B cell (primary cell): ENCODE measurements at regions not wholly inside any gene's neighbourhood (a gene's known extent, or its start where the extent isn't known, plus 50 kb on each side); places are given as distances from the start of the nearest gene placed in this dataset.

Experiments used
- ATAC-seq: fragments of 200-7000 bp; cut with Tn5 transposase; one replicate; pipeline ENCODE4 v1.10.0; 2021; ENCODE audit warnings: low read depth, mild to moderate bottlenecking, moderate number of reproducible peaks, moderate library complexity
- CTCF ChIA-PET: fragments of 350-600 bp; sonication (Branson Sonifier 250); formaldehyde crosslinking; loops from one replicate; lab custom pipeline; 2021; ENCODE audit warnings: antibody characterized with exemption, inconsistent platforms; lab: Charles Lee
- POLR2A ChIA-PET: fragments of 350-600 bp; sonication (Branson Sonifier 250); formaldehyde crosslinking; loops from one replicate; lab custom pipeline; 2021; ENCODE audit warnings: antibody characterized with exemption; lab: Charles Lee
- DNase-seq: peaks from one replicate; pipeline ENCODE4 v3.0.0; 2013
- H2AFZ ChIP-seq: 2 replicates; pipeline ENCODE4 v1.6.1; 2012; ENCODE audit warnings: mild to moderate bottlenecking, low read depth, low read length; ENCODE audit not compliant: insufficient read depth, poor library complexity, severe bottlenecking
- H3K27ac ChIP-seq, 2 donors: 1 replicate in 1 of 2; 2 replicates in 1 of 2; pipeline ENCODE4 v1.5.1; 2012 to 2013; ENCODE audit warnings: low read length in 2 of 2, mild to moderate bottlenecking in 2 of 2, moderate library complexity in 1 of 2
- H3K27me3 ChIP-seq, 4 experiments: fragments of 200-600 bp in 1 of 4; sonication (generic) in 1 of 4; replicated peaks in 1 of 4; 1 replicate in 2 of 4; 2 replicates in 2 of 4; pipeline versions ENCODE4 v1.6.1 to v1.7.0; 2013 to 2016; ENCODE audit warnings: low read length in 3 of 4, mild to moderate bottlenecking in 2 of 4, mixed read lengths in 1 of 4, moderate library complexity in 1 of 4; ENCODE audit not compliant: insufficient read depth in 4 of 4, control insufficient read depth in 3 of 4; ENCODE audit errors: control extremely low read depth in 1 of 4
- H3K36me3 ChIP-seq, 2 experiments: replicated peaks in 1 of 2; 1 replicate in 1 of 2; 2 replicates in 1 of 2; pipeline versions ENCODE4 v1.6.1 to v1.7.1; 2013; ENCODE audit warnings: low read length in 1 of 2; ENCODE audit not compliant: insufficient read depth in 2 of 2, control insufficient read depth in 1 of 2; ENCODE audit errors: control extremely low read depth in 1 of 2, extremely low read depth in 1 of 2
- H3K4me1 ChIP-seq, 2 donors: fragments of 200-600 bp in 1 of 2; sonication (generic) in 1 of 2; 1 replicate in 1 of 2; 2 replicates in 1 of 2; pipeline versions ENCODE4 v1.5.1 to v1.6.1; 2013 to 2017; ENCODE audit warnings: low read length in 2 of 2; ENCODE audit not compliant: control insufficient read depth in 2 of 2, insufficient read depth in 2 of 2
- H3K4me2 ChIP-seq: replicated peaks from 2 replicates; pipeline ENCODE3; 2012; ENCODE audit warnings: mild to moderate bottlenecking, low read depth, low read length; ENCODE audit not compliant: poor library complexity, severe bottlenecking
- H3K4me3 ChIP-seq, 5 experiments: fragments of 200-600 bp in 1 of 5; sonication (generic) in 1 of 5; 1 replicate in 3 of 5; 2 replicates in 2 of 5; pipeline versions ENCODE4 v1.5.1 to v1.7.0; 2011 to 2016; ENCODE audit warnings: low read length in 4 of 5, mild to moderate bottlenecking in 4 of 5, low read depth in 2 of 5, control low read depth in 1 of 5, moderate library complexity in 1 of 5; ENCODE audit not compliant: insufficient read depth in 1 of 5; ENCODE audit errors: control extremely low read depth in 1 of 5, extremely low read depth in 1 of 5
- H3K79me2 ChIP-seq: fragments of 200-600 bp; sonication (generic); one replicate; pipeline ENCODE4 v1.6.0; 2016; ENCODE audit warnings: low read length; ENCODE audit not compliant: control insufficient read depth, insufficient read depth
- H3K9ac ChIP-seq: fragments of 200-600 bp; sonication (generic); 2 replicates; pipeline ENCODE4 v1.6.1; 2017; ENCODE audit warnings: mild to moderate bottlenecking, low read length, moderate library complexity
- H3K9me3 ChIP-seq, 3 donors: one replicate each; pipeline versions ENCODE4 v1.6.1 to v1.7.1; 2013; ENCODE audit warnings: low read length in 2 of 3; ENCODE audit not compliant: control insufficient read depth in 2 of 3, insufficient read depth in 1 of 3; ENCODE audit errors: control extremely low read depth in 1 of 3
- H4K20me1 ChIP-seq: 2 replicates; pipeline ENCODE4 v1.6.0; 2012; ENCODE audit warnings: mild to moderate bottlenecking, low read length; ENCODE audit not compliant: insufficient read depth, control insufficient read depth, poor library complexity, severe bottlenecking
- H3K27ac Mint-ChIP-seq: one replicate; pipeline ENCODE4 v1.8.0; 2021; ENCODE audit warnings: mixed read lengths
- H3K27me3 Mint-ChIP-seq: one replicate; pipeline ENCODE4 v1.8.0; 2021; ENCODE audit warnings: mixed read lengths
- H3K4me1 Mint-ChIP-seq: one replicate; pipeline ENCODE4 v1.8.0; 2021; ENCODE audit warnings: mixed read lengths
- H3K4me3 Mint-ChIP-seq: one replicate; pipeline ENCODE4 v1.8.0; 2021; ENCODE audit warnings: mixed read lengths
- H3K9me3 Mint-ChIP-seq: one replicate; pipeline ENCODE4 v1.8.0; 2022; ENCODE audit warnings: mixed read lengths; ENCODE audit not compliant: insufficient read depth
- CTCF ChIP-seq: fragments of 200-600 bp; IDR thresholded peaks from one replicate; pipeline ENCODE4 v1.8.0; 2022; ENCODE audit warnings: antibody characterized with exemption, mild to moderate bottlenecking
- EZH2 ChIP-seq: IDR thresholded peaks from 2 replicates; pipeline ENCODE4 v1.6.1; 2012; ENCODE audit warnings: borderline replicate concordance, low read depth, mild to moderate bottlenecking, moderate library complexity, low read length; ENCODE audit not compliant: insufficient read depth, poor library complexity, severe bottlenecking
- WGBS: methylation state at CpG from one replicate; pipeline ENCODE4 v1.1.5; 2013; ENCODE audit warnings: missing lambda C conversion rate; ENCODE audit not compliant: insufficient coverage; 5-methylcytosine and 5-hydroxymethylcytosine counted together
- intact Hi-C: fragments of 100-400 bp; cut with micrococcal nuclease; formaldehyde crosslinking; loops from one replicate; pipeline ENCODE4 v1.10.0; 2022

DNA sequence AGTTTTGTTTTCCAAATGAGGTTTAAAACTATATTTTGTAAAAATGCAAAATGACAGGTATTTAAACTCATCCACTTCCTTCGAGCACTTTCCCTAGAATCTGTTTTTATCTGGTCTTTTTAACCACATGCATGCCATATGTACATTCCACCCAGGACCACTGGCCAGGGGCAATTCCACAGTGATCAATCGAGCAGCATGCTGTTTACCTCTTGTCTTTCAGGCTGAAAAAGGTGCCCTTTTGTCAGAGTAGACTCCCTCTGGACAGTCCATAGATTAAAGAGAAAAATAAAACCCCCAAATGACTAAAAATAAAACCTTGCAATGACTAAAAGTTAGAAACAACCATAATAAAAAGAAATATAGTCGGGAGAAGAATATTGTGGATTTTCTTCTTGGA, 313.3 kb downstream of the LMO4 start:
- no peak overlapping the region for H3K4me3 Mint-ChIP-seq
- intact Hi-C loops, result no loop called here

GRCh38 chr1:87642581-87643221, 314.0 kb downstream of the LMO4 start:
- Mint-ChIP-seq H3K9me3 (no peaks in the 10 kb centered on the region), H3K27ac (no peak overlapping the region), H3K27me3 (no peaks in the 10 kb centered on the region), H3K4me1 (peaks cover 13% of the 10 kb centered on the region), H3K4me3 (no peak overlapping the region)
- ATAC-seq (no peak), DNase-seq (no peak)
- H3K4me1 ChIP-seq, result no peaks in the 10 kb centered on the region
- H3K27ac ChIP-seq, result no peak overlapping the region
- WGBS, result 51% methylated on average over 2 of the region's 3 CpGs
- no peak overlapping the region for H3K4me2 ChIP-seq
- no peaks in the 10 kb centered on the region for H3K27me3 ChIP-seq
- H3K4me3 ChIP-seq, result no peak overlapping the region
- CTCF ChIA-PET, result no interaction called here
- POLR2A ChIA-PET, result no interaction called here
- no peak overlapping the region for H3K9ac ChIP-seq
- no peaks in the 10 kb centered on the region for H4K20me1 ChIP-seq
- no peak overlapping the region for H2AFZ ChIP-seq
- no peaks in the 10 kb centered on the region for H3K79me2 ChIP-seq
- no peaks in the 10 kb centered on the region for H3K9me3 ChIP-seq
- intact Hi-C loops, result no loop called here
- TF ChIP-seq EZH2, result no peak
- TF ChIP-seq CTCF, result no peak
- H3K36me3 ChIP-seq, result no peaks in the 10 kb centered on the region

More for the DNA sequence above, 313.3 kb downstream of the LMO4 start:
- Mint-ChIP-seq H3K4me1 (peaks cover 13% of the 10 kb centered on the region), H3K9me3 (no peaks in the 10 kb centered on the region), H3K27ac (no peak overlapping the region), H3K27me3 (no peaks in the 10 kb centered on the region)
- no peaks in the 10 kb centered on the region for H4K20me1 ChIP-seq
- H3K4me1 ChIP-seq, result no peaks in the 10 kb centered on the region
- no peak overlapping the region for H2AFZ ChIP-seq
- no peak overlapping the region for H3K9ac ChIP-seq
- ChIA-PET POLR2A (no interaction called here), CTCF (no interaction called here)
- H3K27me3 ChIP-seq, result no peaks in the 10 kb centered on the region
- no peak overlapping the region for H3K4me2 ChIP-seq
- TF ChIP-seq EZH2, result no peak
- TF ChIP-seq CTCF, result no peak
- no peaks in the 10 kb centered on the region for H3K79me2 ChIP-seq
- no peak overlapping the region for H3K27ac ChIP-seq
- H3K9me3 ChIP-seq, result no peaks in the 10 kb centered on the region
- ATAC-seq, result no peak
- H3K36me3 ChIP-seq, result no peaks in the 10 kb centered on the region
- 100% methylated on average over 1 of the region's 3 CpGs for WGBS
- no peak overlapping the region for H3K4me3 ChIP-seq
- DNase-seq, result no peak
